HG03064 (cell line): ENCODE measurements at regions not wholly inside any gene's neighbourhood (a gene's known extent, or its start where the extent isn't known, plus 50 kb on each side); places are given as distances from the start of the nearest gene placed in this dataset.
"Not testable (repeated sequence)": the region's sequence is repeated elsewhere in the genome, so short reads cannot be mapped to it uniquely, and the experiment has no call there.

Experiments
- ATAC-seq: cut with Tn5 transposase; IDR thresholded peaks from one replicate; pipeline ENCODE4 v1.9.1; 2021; ENCODE audit warnings: low read depth; ENCODE audit not compliant: unreplicated experiment

DNA sequence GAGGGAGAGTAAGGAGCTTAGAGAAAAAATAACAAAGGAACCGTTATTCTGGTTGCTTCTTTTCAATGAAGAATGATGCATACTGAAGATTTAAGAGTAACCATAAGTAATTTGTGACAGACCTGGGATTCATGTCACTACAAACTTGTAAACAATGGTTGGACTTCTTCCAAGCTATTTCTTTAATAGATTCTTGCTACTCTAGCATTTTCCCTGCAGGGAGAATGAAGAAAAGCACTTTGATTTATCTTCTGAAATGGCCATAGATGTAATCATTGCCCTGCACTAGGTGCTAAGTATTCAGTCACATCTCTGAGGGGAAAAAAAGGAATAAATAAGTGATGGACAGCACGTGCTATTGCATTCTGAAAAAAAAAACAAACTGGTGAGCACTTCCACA lies 606.6 kb upstream of the LRRN3 start:
- no peak for ATAC-seq

DNA sequence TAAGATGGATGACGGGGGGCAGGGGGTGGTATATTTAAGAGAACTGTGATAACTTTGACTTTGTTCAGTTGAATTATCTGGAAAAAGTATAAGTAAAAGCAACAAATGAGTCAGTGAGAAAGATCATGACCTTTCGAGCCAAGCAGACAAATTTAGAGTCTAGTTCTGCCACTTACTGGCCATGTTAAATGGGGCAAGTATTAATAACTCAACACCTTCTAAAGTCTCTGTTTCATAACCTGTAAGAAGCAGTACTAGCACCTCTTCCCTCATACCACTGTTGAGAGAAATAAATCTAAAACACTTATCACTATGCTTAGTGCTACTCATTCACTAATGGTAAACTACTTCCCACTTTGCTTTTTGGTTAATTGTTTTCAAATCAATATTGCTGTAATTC lies 604.4 kb upstream of the LRRN3 start:
- no peak for ATAC-seq

- ATAC-seq: no peak
Measured at GRCh38 chr7:110502888-110503465, 588.0 kb upstream of the LRRN3 start.

- no peak for ATAC-seq
Measured at GRCh38 chr7:110507369-110507768, 583.6 kb upstream of the LRRN3 start.

DNA sequence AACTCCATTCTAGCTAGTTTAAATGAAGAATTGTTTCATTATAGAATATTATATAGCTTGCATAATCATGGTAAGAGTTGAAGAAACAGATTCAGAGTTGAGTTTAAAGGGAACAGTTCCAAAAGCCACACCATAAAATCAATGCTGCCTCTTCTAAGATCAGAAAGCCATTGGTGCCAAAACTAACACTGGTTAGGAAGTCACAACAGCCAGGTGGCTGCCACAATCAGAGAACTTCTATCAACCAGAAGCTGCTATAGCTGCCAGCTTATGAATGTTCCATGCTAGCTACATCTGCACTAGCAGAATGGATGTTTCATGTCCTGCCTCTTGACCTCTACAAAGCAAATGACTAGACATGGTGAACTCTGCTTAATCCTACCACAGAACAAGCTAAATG lies 583.1 kb upstream of the LRRN3 start:
- no peak for ATAC-seq

DNA sequence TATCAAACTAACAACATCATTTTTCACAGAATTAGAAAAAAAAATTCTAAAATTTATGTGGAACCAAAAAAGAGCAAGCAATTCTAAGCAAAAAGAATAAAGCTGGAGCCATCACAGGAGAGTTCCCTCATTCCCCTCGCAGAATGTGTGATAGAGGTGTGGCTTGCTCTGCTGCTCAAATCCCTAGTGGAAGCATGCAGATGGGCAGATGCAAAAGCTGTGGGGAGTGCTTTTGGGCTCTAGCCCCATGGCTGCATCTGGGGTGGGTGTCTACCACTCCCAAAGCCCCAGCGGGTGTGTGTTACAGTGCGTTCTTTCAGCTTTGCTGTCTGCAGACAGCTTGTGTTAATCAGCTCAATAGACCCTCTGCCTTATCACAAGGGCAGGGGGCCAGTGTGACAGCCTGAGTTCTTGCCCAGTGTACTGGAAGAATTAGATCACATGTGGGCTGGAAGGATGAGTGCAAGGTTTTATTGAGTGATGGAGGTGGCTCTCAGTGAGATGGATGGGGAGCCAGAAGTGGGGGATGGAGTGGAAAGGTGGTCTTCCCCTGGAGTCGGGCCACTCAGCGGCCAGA lies 575.9 kb upstream of the LRRN3 start:
- ATAC-seq: not testable (repeated sequence)

GRCh38 chr7:110519851-110520250 lies 571.1 kb upstream of the LRRN3 start:
- no peak for ATAC-seq

DNA sequence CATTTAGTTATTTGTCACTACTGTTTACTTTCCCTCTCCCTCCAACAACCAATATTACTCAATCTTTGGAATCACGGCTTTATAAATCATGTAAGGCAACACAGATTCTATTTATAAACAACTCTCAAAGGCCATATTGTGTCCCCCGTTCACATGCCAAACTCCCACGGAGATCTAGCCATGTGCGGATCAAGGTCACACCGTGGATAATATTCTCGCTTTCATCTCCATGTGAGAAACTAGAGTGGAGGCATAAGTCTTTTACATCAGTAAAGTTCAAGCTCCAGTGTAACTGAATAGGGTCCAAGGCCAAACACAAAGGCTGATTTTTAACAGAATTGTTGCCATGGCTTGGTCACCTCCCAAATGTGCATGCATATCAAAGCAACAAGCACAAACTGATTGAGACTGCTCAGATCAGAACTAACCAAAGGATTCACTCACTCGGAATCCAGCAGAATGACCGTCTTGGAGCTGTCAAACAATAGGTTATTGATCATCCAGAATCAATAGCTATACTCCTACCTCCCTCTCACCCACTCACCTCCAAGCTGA lies 569.5 kb upstream of the LRRN3 start:
- no peak for ATAC-seq

DNA sequence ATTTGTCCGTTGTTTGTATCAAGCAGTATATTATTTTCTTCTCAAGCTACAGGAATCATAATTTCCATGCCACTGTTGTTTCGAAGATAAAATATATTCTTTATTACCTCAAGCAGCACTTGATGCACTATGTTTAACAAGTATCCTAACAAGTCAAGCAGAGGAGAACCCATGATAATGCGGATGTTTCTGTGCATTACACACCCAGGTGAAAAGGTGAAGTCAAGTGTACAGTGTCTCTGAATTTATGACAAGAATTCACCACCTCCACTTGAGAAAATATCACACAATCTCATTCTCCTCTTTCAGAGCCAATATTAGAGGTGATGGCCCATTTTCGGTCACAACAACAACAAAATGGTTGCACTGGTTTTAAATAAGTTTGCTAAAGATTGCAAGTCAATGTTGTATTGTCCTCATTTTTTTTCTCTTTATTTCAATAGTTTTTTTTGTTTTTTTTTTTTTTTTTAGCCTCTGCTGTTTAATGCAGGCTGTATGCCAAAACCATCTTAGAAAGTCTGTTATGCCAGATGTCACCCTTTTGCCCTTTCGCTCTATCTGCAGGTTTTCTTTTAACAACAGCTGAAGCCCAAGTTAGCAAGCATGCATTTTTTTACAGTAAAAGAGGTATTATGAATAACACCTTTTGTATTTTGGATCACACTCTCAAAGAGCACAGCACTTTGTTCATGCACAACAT lies 568.7 kb upstream of the LRRN3 start:
- no peak for ATAC-seq

GRCh38 chr7:110522761-110523200 lies 568.1 kb upstream of the LRRN3 start:
- no peak for ATAC-seq

DNA sequence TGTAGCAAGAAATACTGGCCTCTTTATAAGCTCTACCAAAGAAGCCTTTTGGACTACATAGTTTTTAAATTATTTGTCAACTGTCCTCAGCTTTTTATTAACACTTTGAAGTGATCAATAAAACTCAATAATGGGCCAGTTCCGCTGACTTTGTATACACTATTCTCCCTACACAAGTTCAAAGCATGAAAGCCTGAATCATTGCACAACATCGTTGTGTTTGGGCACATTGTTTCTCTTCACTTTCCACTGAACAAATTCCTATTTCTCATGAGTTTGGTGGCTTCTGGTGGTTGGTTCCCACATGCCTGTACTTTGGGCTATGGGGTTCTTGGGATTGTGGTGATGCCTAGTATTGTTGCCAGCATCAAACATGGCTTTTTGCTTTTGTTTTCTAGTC lies 561.8 kb upstream of the LRRN3 start:
- ATAC-seq: no peak

GRCh38 chr7:110531186-110531585 lies 559.7 kb upstream of the LRRN3 start:
- ATAC-seq: no peak

GRCh38 chr7:110534241-110534931 lies 556.5 kb upstream of the LRRN3 start:
- ATAC-seq: no peak

DNA sequence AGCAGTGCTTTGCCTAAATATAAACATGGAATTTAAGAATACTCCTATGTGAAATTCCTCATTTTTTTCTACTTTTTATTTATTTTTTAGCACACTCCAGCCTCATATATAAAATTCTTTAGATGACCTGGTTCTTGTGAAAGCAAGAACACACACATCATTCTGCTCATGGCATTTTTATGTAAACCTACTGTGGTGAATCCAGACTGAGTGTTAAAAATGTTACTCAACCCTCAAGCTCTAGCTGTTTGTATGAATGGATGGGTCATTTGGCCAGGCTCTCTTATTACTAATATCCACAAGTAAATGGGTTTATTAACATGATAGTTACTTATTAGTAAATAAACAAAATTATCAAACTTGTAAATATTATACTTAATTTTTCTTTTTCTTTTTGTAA lies 551.7 kb upstream of the LRRN3 start:
- no peak for ATAC-seq

- ATAC-seq: no peak
Measured at GRCh38 chr7:110541962-110542361, 549.0 kb upstream of the LRRN3 start.

DNA sequence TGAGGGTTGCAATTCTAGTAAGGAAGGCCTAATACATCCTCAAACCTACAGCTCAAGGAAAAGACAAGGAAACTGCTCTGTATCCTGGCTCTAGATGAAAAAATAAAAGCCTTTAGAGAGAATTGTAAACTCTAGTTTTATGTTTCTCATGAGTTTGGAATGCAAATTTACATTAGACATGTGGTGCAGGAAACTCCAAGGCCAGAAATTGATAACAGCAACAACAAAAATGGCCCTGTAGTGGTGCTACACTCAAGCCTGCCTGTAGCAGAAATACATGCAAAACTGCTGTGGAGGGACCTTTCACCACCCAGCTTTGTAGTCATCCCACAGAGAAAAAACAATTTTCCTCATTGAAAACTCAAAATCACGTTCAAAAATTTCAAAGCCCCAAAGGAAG lies 546.7 kb upstream of the LRRN3 start:
- no peak for ATAC-seq

DNA sequence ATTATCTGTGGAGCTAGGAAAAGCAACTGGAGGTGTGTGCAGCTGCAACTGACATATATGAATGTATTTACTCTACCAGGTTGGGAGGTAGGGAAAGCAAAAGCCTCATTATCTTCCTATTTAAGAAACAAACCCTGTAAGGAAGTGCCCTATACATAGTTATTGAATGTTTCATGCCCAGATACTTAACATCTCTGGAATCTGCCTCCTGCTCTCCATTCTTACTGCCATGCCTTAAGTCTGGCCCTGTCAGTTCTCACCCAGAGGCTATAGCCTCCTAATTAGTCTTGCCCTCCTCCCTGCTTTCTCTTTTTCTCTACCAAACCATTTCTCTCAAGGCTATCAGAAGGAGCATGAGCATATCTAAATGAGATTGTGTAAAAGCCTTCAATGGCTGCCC lies 542.6 kb upstream of the LRRN3 start:
- ATAC-seq: no peak

DNA sequence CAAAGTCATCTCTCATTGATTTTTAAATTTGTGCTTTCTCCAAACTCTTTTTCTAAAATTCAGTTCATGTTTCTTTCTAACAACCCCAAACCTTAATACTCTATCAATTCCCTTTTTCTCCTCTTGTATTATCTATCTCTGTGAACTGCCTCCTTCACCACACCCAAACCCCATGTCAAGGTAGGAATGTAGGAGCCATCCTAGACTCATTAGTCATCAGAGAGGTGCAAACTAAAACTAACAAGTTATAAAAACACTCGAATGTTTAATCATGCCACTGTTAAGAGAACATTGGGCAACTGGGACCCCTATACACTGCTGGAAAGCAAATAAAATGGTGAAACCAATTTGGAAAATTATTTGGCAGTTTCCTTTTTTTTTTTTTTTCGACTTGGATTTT lies 533.8 kb upstream of the LRRN3 start:
- ATAC-seq: no peak

- ATAC-seq: not testable (repeated sequence)
Measured at GRCh38 chr7:110563286-110563685, 527.6 kb upstream of the LRRN3 start.

DNA sequence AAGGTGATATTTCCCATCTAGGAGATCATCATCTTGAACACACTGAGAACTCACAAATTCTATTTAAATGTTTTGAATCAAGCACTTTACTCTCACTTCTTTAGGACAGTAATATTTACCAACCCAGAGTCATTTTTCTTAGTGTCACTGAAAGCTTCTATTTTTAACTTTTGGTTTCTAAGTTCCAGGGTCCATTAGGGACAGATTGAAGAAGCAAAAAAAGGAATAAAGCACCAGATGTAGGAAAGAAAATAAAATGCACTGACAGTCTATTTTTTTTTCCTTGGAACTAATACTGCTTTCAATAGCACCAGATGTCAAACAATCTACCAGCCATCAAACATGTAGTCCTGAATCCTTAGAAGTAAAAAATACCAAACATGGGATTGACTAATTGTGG lies 526.7 kb upstream of the LRRN3 start:
- ATAC-seq: no peak

DNA sequence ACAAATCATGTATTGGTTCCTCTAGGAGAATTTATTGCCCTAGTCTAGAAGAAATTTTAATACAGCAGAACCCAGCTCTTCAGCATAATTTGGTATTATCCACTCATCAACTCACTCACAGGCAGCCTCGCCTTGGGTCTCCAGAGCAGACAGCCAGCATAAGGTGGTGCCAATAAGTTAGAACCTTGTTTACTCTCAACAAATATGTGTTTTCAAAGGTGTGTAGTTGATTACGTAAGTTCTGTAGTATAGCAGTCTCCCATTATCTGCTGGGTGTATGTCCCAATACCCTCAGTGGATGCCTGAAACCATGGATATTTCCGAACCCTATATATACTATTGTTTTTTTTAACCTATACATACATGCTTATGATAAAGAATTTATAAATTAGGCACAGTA lies 522.5 kb upstream of the LRRN3 start:
- no peak for ATAC-seq
